OCI-LY3 (cell line): ENCODE measurements at regions not wholly inside any gene's neighbourhood (a gene's known extent, or its start where the extent isn't known, plus 50 kb on each side); places are given as distances from the start of the nearest gene placed in this dataset.

Source experiments
- CTCF ChIP-seq: fragments of 200-600, 300-600 bp; sonication (generic); IDR thresholded peaks from 2 replicates; pipeline ENCODE4 v1.5.1; 2014; ENCODE audit warnings: antibody characterized with exemption, low read length, low read depth
- EZH2phosphoT487 ChIP-seq: fragments of 200-600 bp; shearing (Covaris generic); IDR thresholded peaks from 2 replicates; pipeline ENCODE4 v1.6.1; 2018; ENCODE audit warnings: antibody characterized with exemption, mixed run types, low read depth

GRCh38 chr6:115612216-115612615 lies 448.5 kb downstream of the FRK start:
- no peak for TF ChIP-seq CTCF
- TF ChIP-seq EZH2phosphoT487: no peak
